ENCODE measurements at regions not wholly inside any gene's neighbourhood (a gene's known extent, or its start where the extent isn't known, plus 50 kb on each side); places are given as distances from the start of the nearest gene placed in this dataset.

DNA sequence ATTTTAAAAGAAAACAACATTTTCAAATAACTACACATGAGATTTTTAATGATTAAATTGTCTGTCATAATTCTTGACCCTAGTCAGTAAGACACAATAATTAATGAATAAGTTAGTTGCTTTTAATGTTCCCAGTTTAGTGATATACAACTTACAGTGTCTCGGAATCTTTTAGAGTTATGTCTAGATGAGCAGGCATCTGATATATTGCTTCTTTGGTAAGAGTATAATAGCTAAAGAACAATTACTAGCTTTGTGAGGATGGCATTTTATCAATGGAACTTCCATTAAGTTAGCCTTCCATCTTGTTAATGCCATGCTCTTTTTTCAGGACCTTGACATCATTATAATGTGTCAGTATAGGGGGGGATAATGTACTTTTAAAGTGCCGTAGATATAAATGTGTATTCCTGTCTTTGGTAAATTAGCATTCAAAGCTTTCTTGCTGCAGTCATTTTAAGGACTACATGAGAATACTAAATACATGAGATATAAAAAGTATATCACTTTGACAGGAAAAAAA lies 425.1 kb downstream of the PDHA2 start:
- no peak overlapping the region for H3K9ac ChIP-seq (ENCODE audit: low read length)
- Mint-ChIP-seq H3K4me1 (no peaks in the 10 kb centered on the region), H3K27me3 (no peaks in the 10 kb centered on the region), H3K4me3 (no peak overlapping the region), H3K9me3 (ENCODE audit: insufficient read depth) (peaks cover 5% of the 10 kb centered on the region), H3K27ac (no peak overlapping the region)
- intact Hi-C loops (cut with micrococcal nuclease), result no loop called here
- no peak overlapping the region for H3K27ac ChIP-seq (ENCODE audit: low read length in 2 of 2)
- TF ChIP-seq, protein P1, sequence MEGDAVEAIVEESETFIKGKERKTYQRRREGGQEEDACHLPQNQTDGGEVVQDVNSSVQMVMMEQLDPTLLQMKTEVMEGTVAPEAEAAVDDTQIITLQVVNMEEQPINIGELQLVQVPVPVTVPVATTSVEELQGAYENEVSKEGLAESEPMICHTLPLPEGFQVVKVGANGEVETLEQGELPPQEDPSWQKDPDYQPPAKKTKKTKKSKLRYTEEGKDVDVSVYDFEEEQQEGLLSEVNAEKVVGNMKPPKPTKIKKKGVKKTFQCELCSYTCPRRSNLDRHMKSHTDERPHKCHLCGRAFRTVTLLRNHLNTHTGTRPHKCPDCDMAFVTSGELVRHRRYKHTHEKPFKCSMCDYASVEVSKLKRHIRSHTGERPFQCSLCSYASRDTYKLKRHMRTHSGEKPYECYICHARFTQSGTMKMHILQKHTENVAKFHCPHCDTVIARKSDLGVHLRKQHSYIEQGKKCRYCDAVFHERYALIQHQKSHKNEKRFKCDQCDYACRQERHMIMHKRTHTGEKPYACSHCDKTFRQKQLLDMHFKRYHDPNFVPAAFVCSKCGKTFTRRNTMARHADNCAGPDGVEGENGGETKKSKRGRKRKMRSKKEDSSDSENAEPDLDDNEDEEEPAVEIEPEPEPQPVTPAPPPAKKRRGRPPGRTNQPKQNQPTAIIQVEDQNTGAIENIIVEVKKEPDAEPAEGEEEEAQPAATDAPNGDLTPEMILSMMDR (IDR thresholded peaks at IDR 0.05), result no peak
- TF ChIP-seq EZH2 (IDR thresholded peaks at IDR 0.05; ENCODE audit: borderline replicate concordance, insufficient read depth, low read depth, low read length, poor library complexity, severe bottlenecking), result no peak
- no peaks in the 10 kb centered on the region for H3K36me3 ChIP-seq (replicated peaks in 1 of 2; ENCODE audit: control extremely low read depth in 1 of 2, control insufficient read depth in 1 of 2, extremely low read depth in 1 of 2, insufficient read depth in 2 of 2, low read length in 1 of 2)
- ATAC-seq (ENCODE audit: low read depth), result no peak
- ChIA-PET POLR2A (no interaction called here), CTCF (no interaction called here)
- H3K4me3 ChIP-seq (ENCODE audit: control extremely low read depth in 1 of 5, extremely low read depth in 1 of 5, insufficient read depth in 1 of 5, low read depth in 2 of 5, low read length in 4 of 5), result no peak overlapping the region
- no CpG with 5 or more reads among the region's 2 CpGs for WGBS (ENCODE audit: insufficient coverage)
- no peaks in the 10 kb centered on the region for H3K79me2 ChIP-seq (ENCODE audit: control insufficient read depth, insufficient read depth, low read length)
- H3K27me3 ChIP-seq (replicated peaks in 1 of 4; ENCODE audit: control extremely low read depth in 1 of 4, control insufficient read depth in 3 of 4, insufficient read depth in 4 of 4, low read length in 3 of 4), result no peaks in the 10 kb centered on the region
- no peaks in the 10 kb centered on the region for H4K20me1 ChIP-seq (ENCODE audit: control insufficient read depth, insufficient read depth, low read length, poor library complexity, severe bottlenecking)
- no peaks in the 10 kb centered on the region for H3K4me1 ChIP-seq (ENCODE audit: control insufficient read depth in 2 of 2, insufficient read depth in 2 of 2, low read length in 2 of 2)
- no peak for DNase-seq
- no peak overlapping the region for H2AFZ ChIP-seq (ENCODE audit: insufficient read depth, low read depth, low read length, poor library complexity, severe bottlenecking)
- H3K9me3 ChIP-seq (ENCODE audit: control extremely low read depth in 1 of 3, control insufficient read depth in 2 of 3, insufficient read depth in 1 of 3, low read length in 2 of 3), result no peaks in the 10 kb centered on the region
- no peak overlapping the region for H3K4me2 ChIP-seq (replicated peaks; ENCODE audit: low read depth, low read length, poor library complexity, severe bottlenecking)

- TF ChIP-seq EZH2 (IDR thresholded peaks at IDR 0.05; ENCODE audit: borderline replicate concordance, insufficient read depth, low read depth, low read length, poor library complexity, severe bottlenecking), result no peak
- TF ChIP-seq, protein P1 (IDR thresholded peaks at IDR 0.05), result no peak
- Mint-ChIP-seq H3K9me3 (ENCODE audit: insufficient read depth) (peaks cover 5% of the 10 kb centered on the region), H3K4me3 (no peak overlapping the region), H3K4me1 (no peaks in the 10 kb centered on the region), H3K27ac (no peak overlapping the region), H3K27me3 (no peaks in the 10 kb centered on the region)
- no peak overlapping the region for H2AFZ ChIP-seq (ENCODE audit: insufficient read depth, low read depth, low read length, poor library complexity, severe bottlenecking)
- intact Hi-C loops (cut with micrococcal nuclease), result no loop called here
- no peaks in the 10 kb centered on the region for H3K27me3 ChIP-seq (replicated peaks in 1 of 4; ENCODE audit: control extremely low read depth in 1 of 4, control insufficient read depth in 3 of 4, insufficient read depth in 4 of 4, low read length in 3 of 4)
- no peaks in the 10 kb centered on the region for H3K79me2 ChIP-seq (ENCODE audit: control insufficient read depth, insufficient read depth, low read length)
- no peaks in the 10 kb centered on the region for H3K4me1 ChIP-seq (ENCODE audit: control insufficient read depth in 2 of 2, insufficient read depth in 2 of 2, low read length in 2 of 2)
- no peak overlapping the region for H3K9ac ChIP-seq (ENCODE audit: low read length)
- no peak for DNase-seq
- no peaks in the 10 kb centered on the region for H4K20me1 ChIP-seq (ENCODE audit: control insufficient read depth, insufficient read depth, low read length, poor library complexity, severe bottlenecking)
- H3K36me3 ChIP-seq (replicated peaks in 1 of 2; ENCODE audit: control extremely low read depth in 1 of 2, control insufficient read depth in 1 of 2, extremely low read depth in 1 of 2, insufficient read depth in 2 of 2, low read length in 1 of 2), result no peaks in the 10 kb centered on the region
- H3K4me2 ChIP-seq (replicated peaks; ENCODE audit: low read depth, low read length, poor library complexity, severe bottlenecking), result no peak overlapping the region
- ATAC-seq (ENCODE audit: low read depth), result no peak
- H3K9me3 ChIP-seq (ENCODE audit: control extremely low read depth in 1 of 3, control insufficient read depth in 2 of 3, insufficient read depth in 1 of 3, low read length in 2 of 3), result no peaks in the 10 kb centered on the region
- ChIA-PET POLR2A (no interaction called here), CTCF (interaction anchor here (0.9 kb wide), 1 partner anchor 10 kb away, joined by 3 read pairs; no protein-coding TSS in a partner anchor)
- H3K4me3 ChIP-seq (ENCODE audit: control extremely low read depth in 1 of 5, extremely low read depth in 1 of 5, insufficient read depth in 1 of 5, low read depth in 2 of 5, low read length in 4 of 5), result no peak overlapping the region
- WGBS (ENCODE audit: insufficient coverage), result 84% methylated on average over 3 of the region's 5 CpGs
- no peak overlapping the region for H3K27ac ChIP-seq (ENCODE audit: low read length in 2 of 2)
Observed at GRCh38 chr4:96293806-96294205, 453.9 kb downstream of the PDHA2 start.
